Forelimb muscle (tissue), 1 donor: ENCODE measurements at regions not wholly inside any gene's neighbourhood (a gene's known extent, or its start where the extent isn't known, plus 50 kb on each side); places are given as distances from the start of the nearest gene placed in this dataset.
"Not testable (repeated sequence)": the region's sequence is repeated elsewhere in the genome, so short reads cannot be mapped to it uniquely, and the experiment has no call there.

Experiments used
- DNase-seq: peaks from one replicate; pipeline ENCODE4 v3.0.0-alpha.2; 2013; ENCODE audit warnings: low read depth

- no peak for DNase-seq
Observed at GRCh38 chr5:52255308-52255707, 532.4 kb upstream of the ITGA1 start.

DNA sequence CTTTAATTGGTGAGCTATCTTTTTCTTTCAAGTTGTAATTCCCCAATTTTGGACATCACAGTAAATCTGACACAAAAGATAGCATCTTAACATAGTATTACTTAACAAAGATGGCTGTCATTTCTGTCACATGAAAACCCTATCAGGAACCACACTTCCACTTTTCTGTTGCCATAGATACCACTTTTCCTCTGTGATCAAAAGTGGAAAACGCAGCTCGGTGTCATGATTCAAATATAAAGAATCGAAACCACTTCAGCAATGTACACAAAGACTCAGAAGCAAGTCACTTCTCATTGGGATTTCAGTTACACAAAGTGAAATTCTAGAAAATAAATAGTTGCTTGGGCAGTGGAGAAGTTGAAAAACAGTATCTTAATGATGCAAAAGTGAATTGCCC is 524.9 kb upstream of the ITGA1 start:
- no peak for DNase-seq

- no peak for DNase-seq
Observed at GRCh38 chr5:52269401-52269800, 518.3 kb upstream of the ITGA1 start.

DNA sequence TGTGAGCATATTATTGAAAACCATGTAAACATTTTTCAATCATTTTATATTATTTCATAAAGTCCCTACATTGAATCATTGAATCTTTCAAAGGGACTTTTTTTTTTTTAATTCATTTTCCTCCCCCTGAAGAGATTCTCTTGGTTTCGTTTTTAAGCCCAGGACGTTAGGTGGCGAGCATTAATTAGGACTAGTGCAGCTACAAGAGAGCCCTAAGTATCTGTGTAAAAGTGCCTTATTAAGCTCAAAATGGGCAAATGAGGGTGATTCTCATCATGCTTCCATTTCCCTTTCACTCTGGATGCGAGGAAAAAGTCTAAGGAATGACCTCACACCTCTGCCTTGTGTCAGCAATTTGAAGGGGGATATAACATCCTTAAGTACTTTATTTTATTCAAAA is 517.9 kb upstream of the ITGA1 start:
- DNase-seq, result no peak

DNA sequence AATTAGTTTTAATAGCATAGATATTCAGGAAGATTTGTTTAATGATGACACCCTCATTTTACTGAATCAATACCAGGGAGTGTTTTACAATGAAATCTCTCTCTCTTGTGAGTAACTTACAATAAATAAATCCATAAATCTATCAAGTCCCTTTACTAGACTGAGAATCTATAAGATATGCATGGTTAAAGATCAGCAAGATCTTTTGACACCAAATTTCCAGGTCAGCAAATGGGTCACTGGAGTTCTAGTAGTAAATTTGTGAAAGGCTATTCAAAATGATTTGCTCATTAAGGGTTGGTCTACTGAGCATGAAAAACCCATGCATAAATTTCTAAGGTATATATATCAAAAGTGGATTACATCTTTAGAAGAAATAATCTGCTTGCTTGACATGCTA is 512.1 kb upstream of the ITGA1 start:
- DNase-seq, result no peak

DNA sequence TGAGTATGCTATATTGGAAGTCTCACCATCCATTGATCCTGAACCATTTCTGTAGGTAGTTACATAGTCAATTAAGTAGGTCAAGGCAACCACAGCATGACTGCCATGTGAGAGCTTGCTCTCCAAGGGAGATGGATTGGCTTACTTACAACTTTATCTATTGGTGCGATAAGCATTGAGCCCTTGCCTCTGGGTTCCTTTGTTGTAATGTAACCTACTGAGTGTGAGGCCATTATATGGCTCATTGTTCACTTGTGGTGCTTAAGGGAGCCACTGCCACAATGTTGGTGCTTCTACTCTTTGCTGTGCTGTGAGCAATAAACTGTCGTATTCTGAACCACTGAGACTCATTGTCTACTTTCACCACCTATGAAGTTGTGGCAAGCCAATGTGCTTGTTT is 510.6 kb upstream of the ITGA1 start:
- no peak for DNase-seq

DNA sequence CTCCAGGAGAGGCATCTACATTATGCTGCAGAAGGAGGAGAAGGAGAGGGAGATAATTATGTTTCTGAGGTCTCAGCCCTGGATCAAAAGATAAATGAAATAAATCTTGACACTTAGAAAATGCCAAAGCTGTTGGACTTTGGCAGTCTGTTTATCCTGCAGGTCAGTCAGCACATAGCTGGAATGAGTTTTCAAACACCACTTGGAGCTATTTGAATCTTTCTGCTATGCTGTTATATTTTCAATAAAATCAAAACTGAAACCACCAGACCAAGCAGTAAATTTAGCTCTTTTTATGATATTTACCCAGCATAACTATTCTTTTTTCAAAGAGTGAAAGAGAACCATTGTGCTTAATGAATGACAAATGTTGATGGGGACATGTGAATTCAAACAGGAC is 505.1 kb upstream of the ITGA1 start:
- DNase-seq, result no peak

DNA sequence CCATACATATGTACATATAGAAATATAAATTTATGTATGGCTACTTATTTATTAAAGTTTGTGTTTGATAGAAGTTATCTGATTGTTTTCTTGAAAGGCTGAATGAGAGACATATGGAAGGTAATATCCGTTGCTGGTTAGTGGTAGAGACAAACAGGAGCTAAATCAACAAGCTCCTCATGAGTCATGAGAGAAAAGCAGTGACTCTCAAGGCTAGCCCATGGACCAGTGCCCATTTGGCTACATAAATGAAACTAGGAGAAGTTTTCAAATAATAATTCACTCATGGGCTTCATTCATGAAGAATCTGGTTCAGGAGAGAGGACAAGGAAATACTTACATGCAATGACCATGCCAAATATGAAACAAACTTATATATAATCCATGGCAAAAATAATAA is 504.5 kb upstream of the ITGA1 start:
- DNase-seq, result no peak

DNA sequence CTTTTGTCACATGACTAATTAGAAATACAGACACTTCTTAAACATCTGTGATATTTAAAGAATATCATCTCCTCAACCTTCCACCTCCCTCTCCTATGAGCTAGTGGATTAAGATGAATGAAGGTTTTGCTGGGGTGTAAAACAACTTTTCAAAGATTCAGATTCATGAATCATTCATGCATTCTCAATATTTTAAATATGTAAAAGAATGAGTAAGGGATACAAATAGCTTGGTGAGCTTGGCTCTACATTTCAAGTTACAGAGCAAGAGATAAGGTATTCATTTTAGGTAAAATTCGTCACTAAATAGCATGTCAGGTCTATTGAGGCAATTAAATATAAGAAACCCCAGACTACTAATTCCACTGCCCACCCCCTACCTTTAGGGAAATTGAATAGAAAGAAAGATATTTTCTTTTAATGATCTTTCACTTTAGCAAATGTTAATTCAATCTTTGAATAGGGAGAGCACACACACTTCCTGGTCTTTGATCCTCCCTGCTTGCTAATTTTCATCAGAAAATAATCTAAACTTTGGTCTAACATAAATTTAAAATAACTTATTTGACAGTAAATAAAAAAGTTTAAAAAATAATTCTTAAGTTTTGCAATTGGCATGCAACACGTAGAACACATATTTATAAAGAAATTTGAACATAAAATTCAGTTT is 486.9 kb upstream of the ITGA1 start:
- no peak for DNase-seq

- not testable (repeated sequence) for DNase-seq
Observed at GRCh38 chr5:52304816-52305215, 482.9 kb upstream of the ITGA1 start.

- DNase-seq, result no peak
Observed at GRCh38 chr5:52328220-52328806, 459.4 kb upstream of the ITGA1 start.

GRCh38 chr5:52331725-52332124 is 456.0 kb upstream of the ITGA1 start:
- DNase-seq, result no peak

DNA sequence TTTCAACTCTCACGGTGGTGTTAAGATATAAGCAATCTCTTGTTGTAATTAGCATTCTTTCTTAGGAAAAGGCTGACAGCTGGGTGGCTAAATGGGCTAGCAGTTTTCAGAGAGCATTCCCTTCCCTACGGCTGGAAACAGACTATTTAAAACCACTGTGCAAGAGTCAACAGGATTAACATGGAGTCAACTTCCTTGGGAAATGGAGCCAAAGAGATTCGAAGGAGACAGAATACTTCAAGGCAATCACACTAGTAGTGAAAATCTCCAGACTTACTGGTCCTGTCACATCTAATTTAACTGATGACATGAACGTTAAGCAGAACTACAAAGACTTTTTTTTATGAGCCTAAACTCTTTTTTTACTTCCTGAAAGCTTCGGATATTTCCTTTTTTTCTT is 453.3 kb upstream of the ITGA1 start:
- DNase-seq, result no peak

DNA sequence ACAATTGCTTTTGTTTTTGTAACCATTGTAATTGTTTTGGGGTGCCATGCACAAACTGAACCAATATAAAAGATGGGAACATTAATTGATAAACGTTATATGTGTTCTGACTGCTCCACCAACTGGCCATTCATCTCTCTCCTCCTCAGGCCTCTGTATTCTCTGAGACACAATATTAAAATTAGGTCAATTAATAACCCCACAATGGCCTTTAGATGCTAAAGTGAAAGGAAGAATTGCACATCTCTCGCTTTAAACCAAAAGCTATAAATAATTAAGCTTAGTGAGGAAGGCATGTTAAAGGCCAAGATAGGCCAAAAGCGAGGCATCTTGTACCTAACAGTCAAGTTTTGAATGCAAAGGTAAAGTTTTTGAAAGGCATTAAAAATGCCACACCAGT is 448.4 kb upstream of the ITGA1 start:
- no peak for DNase-seq

DNA sequence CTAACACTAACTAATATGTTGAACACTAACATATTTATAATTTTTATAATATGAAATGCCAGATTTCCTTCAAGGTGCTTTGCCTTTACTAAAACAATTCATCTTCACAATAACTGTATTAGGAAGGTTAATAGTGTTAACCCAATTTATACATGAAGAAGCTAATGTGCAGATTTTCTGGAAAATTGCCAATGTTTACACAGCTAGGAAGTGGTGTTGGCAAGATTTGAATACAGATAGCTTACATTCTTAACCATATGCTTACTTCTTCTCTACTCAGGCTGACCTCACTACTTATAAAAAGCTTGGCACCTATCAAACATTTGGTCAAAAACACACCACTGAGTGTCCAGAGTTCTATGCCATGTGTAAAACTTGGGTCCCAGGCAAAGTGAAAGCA is 445.4 kb upstream of the ITGA1 start:
- DNase-seq, result no peak

GRCh38 chr5:52356311-52356918 is 431.3 kb upstream of the ITGA1 start:
- DNase-seq, result no peak

- DNase-seq, result no peak
Observed at GRCh38 chr5:52359261-52359660, 428.5 kb upstream of the ITGA1 start.

- DNase-seq, result no peak
Observed at GRCh38 chr5:52360985-52361384, 426.7 kb upstream of the ITGA1 start.

DNA sequence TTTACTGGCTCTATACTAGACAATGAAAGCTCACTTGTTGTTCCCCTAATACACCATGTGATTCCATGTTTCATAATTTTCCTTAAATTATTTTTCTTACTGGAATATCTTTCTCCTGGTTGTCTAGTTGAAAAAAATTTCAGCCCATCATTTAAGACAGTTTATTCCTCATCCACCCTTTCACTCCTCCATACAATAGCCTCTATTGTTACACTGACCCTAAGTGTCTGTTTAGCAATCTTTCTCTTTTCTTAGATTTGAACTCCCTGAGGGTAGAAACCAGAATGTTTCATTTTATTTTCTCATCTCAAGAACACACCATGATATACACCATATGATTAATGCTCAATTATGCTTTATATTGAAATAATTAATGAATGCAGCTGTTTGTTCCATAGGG is 413.4 kb upstream of the ITGA1 start:
- no peak for DNase-seq

DNA sequence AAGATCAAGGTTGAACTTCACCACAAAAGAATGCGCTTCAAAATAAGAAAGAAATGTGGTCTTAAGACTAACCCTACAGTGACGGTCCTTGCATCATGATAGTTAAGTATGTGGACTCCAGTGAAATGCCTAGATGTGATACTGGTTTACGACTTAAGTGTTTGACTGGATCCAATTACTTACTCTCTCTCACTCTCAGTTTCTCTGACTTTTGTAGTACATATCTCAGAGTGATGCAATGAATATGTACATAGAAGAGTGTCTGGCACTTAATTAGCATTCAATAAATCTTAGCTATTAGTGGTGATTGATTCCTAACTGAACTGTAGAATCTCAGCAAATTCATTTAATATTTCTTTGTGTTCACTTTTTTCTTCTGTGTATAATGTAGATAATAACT is 411.7 kb upstream of the ITGA1 start:
- no peak for DNase-seq

DNA sequence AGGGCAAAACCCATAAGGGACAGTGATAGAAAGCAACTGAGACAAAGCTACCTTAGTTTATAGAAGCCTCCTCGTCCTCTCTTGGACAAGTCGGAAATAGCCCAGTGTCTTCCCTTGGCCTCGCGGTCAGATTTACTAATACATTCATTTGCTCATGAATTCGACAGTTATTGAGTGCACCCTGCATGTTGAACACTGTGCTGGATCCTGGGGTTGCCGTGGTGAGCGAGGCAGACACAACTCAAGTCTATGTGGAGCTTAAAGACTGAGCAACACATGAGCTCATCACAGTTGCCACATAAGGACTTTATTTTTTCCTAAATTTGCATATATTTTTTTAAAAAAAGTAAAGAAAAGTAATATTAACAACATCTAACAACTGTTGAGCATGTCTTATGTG is 411.1 kb upstream of the ITGA1 start:
- no peak for DNase-seq

DNA sequence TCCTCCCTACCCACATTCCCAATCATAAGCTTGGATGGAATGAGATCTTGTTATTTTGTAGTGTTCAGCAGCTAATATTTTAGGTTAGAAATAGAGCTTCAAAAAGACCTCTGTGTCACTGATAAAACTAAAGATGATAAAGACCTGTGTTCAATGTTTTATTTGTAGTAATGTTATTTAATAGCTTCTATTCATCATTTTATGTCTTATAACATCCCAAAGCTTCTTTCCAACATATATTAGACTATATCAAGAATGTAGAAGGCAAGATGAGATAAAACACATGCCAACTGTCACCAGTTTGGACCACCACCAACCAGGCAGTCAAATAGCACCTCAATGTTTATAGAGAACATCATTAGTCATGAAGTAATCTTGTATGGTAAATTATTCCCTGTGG is 409.5 kb upstream of the ITGA1 start:
- no peak for DNase-seq

DNA sequence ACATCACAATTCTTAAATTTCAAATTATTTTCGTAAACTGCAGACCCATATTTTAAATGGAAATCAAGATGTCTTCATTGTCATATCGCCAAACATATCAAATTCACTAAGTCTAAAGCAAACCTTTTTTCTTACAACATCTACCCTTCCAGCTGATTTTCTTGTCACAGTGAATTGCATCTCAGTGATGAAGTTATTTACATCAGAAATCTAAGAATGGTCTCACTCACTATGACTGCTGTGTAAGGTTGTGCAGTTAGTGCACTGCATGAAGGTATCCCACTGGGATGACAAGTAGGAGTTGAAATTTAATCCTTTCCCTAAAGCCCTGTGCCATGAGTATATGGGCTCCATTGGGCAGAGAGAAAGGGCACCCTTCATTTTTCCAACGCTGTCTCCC is 399.4 kb upstream of the ITGA1 start:
- DNase-seq, result no peak

DNA sequence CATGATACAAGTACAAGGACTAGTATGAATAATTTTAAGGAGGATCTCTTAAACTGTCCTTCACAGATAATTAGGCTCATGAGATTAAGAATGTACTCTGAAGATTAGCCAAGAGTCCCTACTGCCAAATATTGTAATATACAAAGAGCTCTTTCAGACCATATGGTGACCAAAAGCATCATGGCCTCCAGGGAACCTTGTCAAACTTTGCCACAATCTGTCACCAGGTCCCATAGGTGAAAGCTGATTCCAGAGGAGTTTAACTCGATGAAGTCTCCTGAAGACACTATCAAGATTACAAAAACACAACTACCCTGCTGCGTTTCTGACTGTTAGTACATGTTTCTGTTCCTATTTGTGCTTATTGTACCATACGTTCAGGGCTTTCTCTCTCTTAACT is 395.4 kb upstream of the ITGA1 start:
- DNase-seq, result no peak
